Bronchial epithelial cell (primary cell): ENCODE measurements at regions not wholly inside any gene's neighbourhood (a gene's known extent, or its start where the extent isn't known, plus 50 kb on each side); places are given as distances from the start of the nearest gene placed in this dataset.

Experiments used
- DNase-seq: peaks from one replicate; pipeline ENCODE4 v3.0.0-alpha.2; 2010; ENCODE audit warnings: low read depth
- FAIRE-seq: peaks from 2 replicates; lab custom pipeline; 2011; peaks lifted over from hg19 to GRCh38; lab: Jason Lieb, UNC
- H3K27me3 ChIP-seq: 2 replicates; pipeline ENCODE4 v1.5.1; 2011; ENCODE audit warnings: low read length; ENCODE audit not compliant: control insufficient read depth, insufficient read depth
- H3K36me3 ChIP-seq: 2 replicates; pipeline ENCODE4 v1.5.1; 2011; ENCODE audit warnings: low read length; ENCODE audit not compliant: control insufficient read depth, insufficient read depth
- H3K4me3 ChIP-seq: 2 replicates; pipeline ENCODE4 v1.5.1; 2011; ENCODE audit warnings: mild to moderate bottlenecking, low read depth, low read length, control low read depth
- TF ChIP-seq, protein P1 (sequence below): IDR thresholded peaks from 2 replicates; pipeline ENCODE4 v1.5.1; 2011; ENCODE audit warnings: mild to moderate bottlenecking, moderate library complexity, low read length, control low read depth, inconsistent platforms; ENCODE audit not compliant: insufficient read depth, severe bottlenecking

GRCh38 chr6:63451238-63451637 is 121.0 kb upstream of the LOC128125822 start:
- TF ChIP-seq, protein P1, sequence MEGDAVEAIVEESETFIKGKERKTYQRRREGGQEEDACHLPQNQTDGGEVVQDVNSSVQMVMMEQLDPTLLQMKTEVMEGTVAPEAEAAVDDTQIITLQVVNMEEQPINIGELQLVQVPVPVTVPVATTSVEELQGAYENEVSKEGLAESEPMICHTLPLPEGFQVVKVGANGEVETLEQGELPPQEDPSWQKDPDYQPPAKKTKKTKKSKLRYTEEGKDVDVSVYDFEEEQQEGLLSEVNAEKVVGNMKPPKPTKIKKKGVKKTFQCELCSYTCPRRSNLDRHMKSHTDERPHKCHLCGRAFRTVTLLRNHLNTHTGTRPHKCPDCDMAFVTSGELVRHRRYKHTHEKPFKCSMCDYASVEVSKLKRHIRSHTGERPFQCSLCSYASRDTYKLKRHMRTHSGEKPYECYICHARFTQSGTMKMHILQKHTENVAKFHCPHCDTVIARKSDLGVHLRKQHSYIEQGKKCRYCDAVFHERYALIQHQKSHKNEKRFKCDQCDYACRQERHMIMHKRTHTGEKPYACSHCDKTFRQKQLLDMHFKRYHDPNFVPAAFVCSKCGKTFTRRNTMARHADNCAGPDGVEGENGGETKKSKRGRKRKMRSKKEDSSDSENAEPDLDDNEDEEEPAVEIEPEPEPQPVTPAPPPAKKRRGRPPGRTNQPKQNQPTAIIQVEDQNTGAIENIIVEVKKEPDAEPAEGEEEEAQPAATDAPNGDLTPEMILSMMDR: no peak

GRCh38 chr6:63452125-63452524 is 120.2 kb upstream of the LOC128125822 start:
- no peaks in the 10 kb centered on the region for H3K36me3 ChIP-seq
- TF ChIP-seq, protein P1: no peak
- no peak overlapping the region for H3K4me3 ChIP-seq
- FAIRE-seq (no peak), DNase-seq (peak; percentile 40)
- no peaks in the 10 kb centered on the region for H3K27me3 ChIP-seq

More at GRCh38 chr6:63451238-63451637, 121.0 kb upstream of the LOC128125822 start:
- DNase-seq (no peak), FAIRE-seq (no peak)
- Histone ChIP-seq H3K36me3 (no peaks in the 10 kb centered on the region), H3K27me3 (no peaks in the 10 kb centered on the region), H3K4me3 (no peak overlapping the region)

DNA sequence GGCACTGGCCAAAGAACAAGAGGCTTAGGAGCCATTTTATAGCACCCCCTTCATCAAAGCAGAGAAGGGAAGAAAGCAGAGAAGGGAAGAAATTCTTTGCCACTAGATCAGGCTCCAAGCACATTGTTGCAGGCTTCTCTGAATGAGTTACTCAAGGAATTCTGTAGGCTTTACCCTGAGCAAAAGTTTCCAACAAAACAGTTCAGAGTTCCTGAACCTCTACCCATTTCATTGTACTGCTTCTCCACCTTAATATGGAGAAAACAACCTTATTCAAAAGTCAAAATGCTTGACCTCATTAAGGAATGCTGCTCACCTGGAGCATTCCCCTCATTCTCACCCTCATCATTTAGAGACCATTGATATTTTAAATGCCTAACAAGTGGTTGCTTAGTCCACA is 115.5 kb upstream of the LOC128125822 start:
- FAIRE-seq (no peak), DNase-seq (no peak)
- TF ChIP-seq, protein P1: no peak
- Histone ChIP-seq H3K36me3 (no peaks in the 10 kb centered on the region), H3K4me3 (no peak overlapping the region), H3K27me3 (no peaks in the 10 kb centered on the region)

GRCh38 chr6:63458480-63459115 is 113.7 kb upstream of the LOC128125822 start:
- Histone ChIP-seq H3K27me3 (no peaks in the 10 kb centered on the region), H3K36me3 (no peaks in the 10 kb centered on the region), H3K4me3 (no peak overlapping the region)
- DNase-seq (peak; percentile 13), FAIRE-seq (no peak)
- TF ChIP-seq, protein P1: no peak

GRCh38 chr6:63459814-63460213 is 112.5 kb upstream of the LOC128125822 start:
- no peaks in the 10 kb centered on the region for H3K36me3 ChIP-seq
- DNase-seq (no peak), FAIRE-seq (no peak)
- TF ChIP-seq, protein P1: no peak
- no peaks in the 10 kb centered on the region for H3K27me3 ChIP-seq
- H3K4me3 ChIP-seq: no peak overlapping the region

- TF ChIP-seq, protein P1: no peak
- H3K4me3 ChIP-seq: no peak overlapping the region
- FAIRE-seq (no peak), DNase-seq (no peak)
- no peaks in the 10 kb centered on the region for H3K36me3 ChIP-seq
- H3K27me3 ChIP-seq: no peaks in the 10 kb centered on the region
Measured at GRCh38 chr6:63460971-63461370, 111.3 kb upstream of the LOC128125822 start.
